Endothelial cell of umbilical vein (primary cell): ENCODE measurements at regions not wholly inside any gene's neighbourhood (a gene's known extent, or its start where the extent isn't known, plus 50 kb on each side); places are given as distances from the start of the nearest gene placed in this dataset.

Experiments used
- CTCF ChIP-seq, 2 donors: IDR thresholded peaks; 1 replicate in 1 of 2; 2 replicates in 1 of 2; pipeline ENCODE4 v1.5.1; 2011; ENCODE audit warnings: low read length in 2 of 2, mild to moderate bottlenecking in 2 of 2, moderate library complexity in 2 of 2, control low read depth in 1 of 2, inconsistent platforms in 1 of 2, low read depth in 1 of 2; ENCODE audit not compliant: insufficient read depth in 1 of 2; ENCODE audit errors: extremely low read depth in 1 of 2
- POLR2A ChIP-seq: IDR thresholded peaks from 2 replicates; pipeline ENCODE4 v1.6.1; 2012; ENCODE audit warnings: low read depth, mild to moderate bottlenecking, control low read depth, low read length
- POLR2AphosphoS5 ChIP-seq: IDR thresholded peaks from 2 replicates; pipeline ENCODE4 v1.6.1; 2012; ENCODE audit warnings: low read depth, mild to moderate bottlenecking, control low read depth, low read length, moderate library complexity; ENCODE audit not compliant: insufficient read depth

DNA sequence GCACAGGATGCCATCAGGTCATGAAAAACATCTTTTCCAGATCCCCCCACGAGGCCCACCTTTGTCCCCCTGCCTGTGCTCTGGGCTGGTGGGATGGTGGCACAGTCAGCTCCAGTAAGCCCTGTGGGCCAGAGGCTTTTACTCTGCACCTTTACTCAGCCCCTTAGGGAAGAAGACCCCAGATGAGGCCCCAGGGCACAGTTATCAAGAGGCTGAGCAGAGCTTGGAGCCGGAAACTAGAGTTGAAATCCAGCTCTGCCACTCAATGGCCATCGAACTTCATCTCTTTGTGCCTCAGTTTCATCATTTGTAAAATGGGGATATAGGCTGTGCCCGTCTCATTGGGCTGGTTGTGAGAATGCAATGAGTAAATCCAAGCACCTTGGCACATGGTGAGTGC, 81.7 kb upstream of the TOX2 start:
- TF ChIP-seq POLR2AphosphoS5 = no peak
- TF ChIP-seq CTCF (IDR thresholded peaks at IDR 0.05; ENCODE audit: extremely low read depth in 1 of 2, insufficient read depth in 1 of 2, low read depth in 1 of 2, low read length in 2 of 2) = no peak
- TF ChIP-seq POLR2A = no peak
